Loucy (cell line): ENCODE measurements at regions not wholly inside any gene's neighbourhood (a gene's known extent, or its start where the extent isn't known, plus 50 kb on each side); places are given as distances from the start of the nearest gene placed in this dataset.

Experiments used
- H2AFZ ChIP-seq: fragments of 200-600 bp; sonication (generic); 2 replicates; pipeline ENCODE4 v1.6.0; 2016; ENCODE audit warnings: antibody characterized with exemption, mild to moderate bottlenecking, low read length, moderate library complexity
- H3F3A ChIP-seq: fragments of 200-600 bp; 2 replicates; pipeline ENCODE4 v1.6.0; 2016; ENCODE audit warnings: antibody characterized with exemption, low read depth, mild to moderate bottlenecking
- H3K27me3 ChIP-seq: fragments of 200-600 bp; sonication (generic); 2 replicates; pipeline ENCODE4 v1.6.1; 2014; ENCODE audit warnings: low read length, mild to moderate bottlenecking; ENCODE audit not compliant: insufficient read depth, poor library complexity, severe bottlenecking
- H3K36me3 ChIP-seq: fragments of 200-600 bp; sonication (generic); 2 replicates; pipeline ENCODE4 v1.6.1; 2016; ENCODE audit warnings: low read length; ENCODE audit not compliant: insufficient read depth
- H3K4me1 ChIP-seq: fragments of 200-600 bp; sonication (generic); 2 replicates; pipeline ENCODE4 v1.5.1; 2014; ENCODE audit warnings: low read length, mild to moderate bottlenecking; ENCODE audit not compliant: insufficient read depth, poor library complexity, severe bottlenecking
- H3K4me2 ChIP-seq: fragments of 200-600 bp; sonication (generic); 2 replicates; pipeline ENCODE4 v1.6.0; 2014; ENCODE audit warnings: antibody characterized with exemption, low read length, low read depth, mild to moderate bottlenecking; ENCODE audit not compliant: poor library complexity, severe bottlenecking
- H3K4me3 ChIP-seq: fragments of 200-600 bp; sonication (generic); 2 replicates; pipeline ENCODE4 v1.5.1; 2014; ENCODE audit warnings: low read length, mild to moderate bottlenecking, mixed read lengths; ENCODE audit not compliant: poor library complexity, severe bottlenecking
- H3K79me2 ChIP-seq: fragments of 200-600 bp; sonication (generic); 2 replicates; pipeline ENCODE4 v1.6.1; 2014; ENCODE audit warnings: low read length; ENCODE audit not compliant: insufficient read depth
- H3K9ac ChIP-seq: fragments of 200-600 bp; sonication (generic); 2 replicates; pipeline ENCODE4 v1.6.0; 2014; ENCODE audit warnings: mild to moderate bottlenecking, low read depth, low read length, moderate library complexity; ENCODE audit not compliant: poor library complexity, severe bottlenecking
- H3K9me2 ChIP-seq: fragments of 200-600 bp; sonication (generic); replicated peaks from 2 replicates; pipeline ENCODE4 v1.6.1; 2016; ENCODE audit warnings: low read depth, low read length, mixed read lengths
- H3K9me3 ChIP-seq: fragments of 200-600 bp; sonication (generic); 2 replicates; pipeline ENCODE4 v1.6.1; 2014; ENCODE audit warnings: mild to moderate bottlenecking, antibody characterized with exemption, low read length, low read depth; ENCODE audit not compliant: insufficient read depth
- H4K20me1 ChIP-seq: fragments of 200-600 bp; sonication (generic); 2 replicates; pipeline ENCODE4 v1.6.0; 2014; ENCODE audit warnings: antibody characterized with exemption, low read length, mild to moderate bottlenecking; ENCODE audit not compliant: insufficient read depth, poor library complexity, severe bottlenecking
- CTCF ChIP-seq: fragments of 200-600 bp; sonication (generic); conservative IDR thresholded peaks from 2 replicates; pipeline ENCODE4 v1.5.1; 2014; ENCODE audit warnings: mild to moderate bottlenecking, antibody characterized with exemption, low read length
- EZH2phosphoT487 ChIP-seq: fragments of 200-600 bp; IDR thresholded peaks from 2 replicates; pipeline ENCODE4 v1.6.1; 2018; ENCODE audit warnings: antibody characterized with exemption, mild to moderate bottlenecking, moderate library complexity, borderline replicate concordance

DNA sequence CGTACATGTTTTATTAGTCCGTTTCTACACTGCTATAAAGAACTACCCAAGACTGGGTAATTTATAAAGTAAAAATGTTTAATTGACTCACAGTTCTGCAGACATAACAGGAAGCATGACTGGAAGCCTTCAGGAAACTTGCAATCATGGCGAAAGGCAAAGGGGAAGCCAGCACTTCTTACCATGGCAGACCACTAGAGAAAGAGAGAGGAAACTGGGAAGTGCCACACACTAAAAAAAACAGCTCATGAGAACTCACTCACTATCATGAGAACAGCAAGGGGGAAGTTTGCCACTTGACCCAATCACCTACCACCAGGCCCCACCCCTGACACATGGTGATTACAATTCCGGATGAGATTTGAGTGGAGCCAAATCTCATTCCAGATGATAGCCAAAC is 466.2 kb downstream of the IRS1 start:
- no peak overlapping the region for H2AFZ ChIP-seq
- H3K27me3 ChIP-seq = no peaks in the 10 kb centered on the region
- no peaks in the 10 kb centered on the region for H3K9me2 ChIP-seq
- no peaks in the 10 kb centered on the region for H3K4me1 ChIP-seq
- H3K4me2 ChIP-seq = no peak overlapping the region
- TF ChIP-seq EZH2phosphoT487 (no peak), CTCF (no peak)
- H3K36me3 ChIP-seq = no peaks in the 10 kb centered on the region
- no peaks in the 10 kb centered on the region for H4K20me1 ChIP-seq
- H3K79me2 ChIP-seq = no peaks in the 10 kb centered on the region
- H3K9me3 ChIP-seq = no peaks in the 10 kb centered on the region
- no peak overlapping the region for H3K9ac ChIP-seq
- no peaks in the 10 kb centered on the region for H3F3A ChIP-seq
- no peak overlapping the region for H3K4me3 ChIP-seq

- no peak overlapping the region for H3K4me3 ChIP-seq
- H3K9me3 ChIP-seq = no peaks in the 10 kb centered on the region
- H3K36me3 ChIP-seq = no peaks in the 10 kb centered on the region
- no peaks in the 10 kb centered on the region for H3K4me1 ChIP-seq
- no peaks in the 10 kb centered on the region for H3K9me2 ChIP-seq
- no peak for TF ChIP-seq EZH2phosphoT487
- TF ChIP-seq CTCF = no peak
- H3K27me3 ChIP-seq = no peaks in the 10 kb centered on the region
- no peak overlapping the region for H2AFZ ChIP-seq
- no peak overlapping the region for H3K9ac ChIP-seq
- no peaks in the 10 kb centered on the region for H3F3A ChIP-seq
- H4K20me1 ChIP-seq = no peaks in the 10 kb centered on the region
- no peak overlapping the region for H3K4me2 ChIP-seq
- no peaks in the 10 kb centered on the region for H3K79me2 ChIP-seq
Measured at GRCh38 chr2:226330206-226330605, 469.4 kb downstream of the IRS1 start.

GRCh38 chr2:226329180-226329579 is 470.4 kb downstream of the IRS1 start:
- no peaks in the 10 kb centered on the region for H4K20me1 ChIP-seq

More at GRCh38 chr2:226329180-226329579, 470.4 kb downstream of the IRS1 start:
- no peaks in the 10 kb centered on the region for H3K4me1 ChIP-seq
- TF ChIP-seq EZH2phosphoT487 (no peak), CTCF (no peak)
- no peaks in the 10 kb centered on the region for H3F3A ChIP-seq
- H3K9ac ChIP-seq = no peak overlapping the region
- H3K9me2 ChIP-seq = no peaks in the 10 kb centered on the region
- no peak overlapping the region for H3K4me2 ChIP-seq
- H2AFZ ChIP-seq = no peak overlapping the region
- no peaks in the 10 kb centered on the region for H3K79me2 ChIP-seq
- H3K27me3 ChIP-seq = no peaks in the 10 kb centered on the region
- no peak overlapping the region for H3K4me3 ChIP-seq
- H3K9me3 ChIP-seq = no peaks in the 10 kb centered on the region
- H3K36me3 ChIP-seq = no peaks in the 10 kb centered on the region
